Smooth muscle cell (in vitro differentiated cells): ENCODE measurements at regions not wholly inside any gene's neighbourhood (a gene's known extent, or its start where the extent isn't known, plus 50 kb on each side); places are given as distances from the start of the nearest gene placed in this dataset.

Experiments
- DNase-seq: peaks from one replicate; lab custom pipeline; 2025; ENCODE audit not compliant: unreplicated experiment; lab: John Stamatoyannopoulos, UW
- H2AFZ ChIP-seq: fragments of 200-600 bp; sonication (generic); 2 replicates; pipeline ENCODE4 v1.6.0; 2016; ENCODE audit warnings: antibody characterized with exemption, low read depth, mild to moderate bottlenecking
- H3F3A ChIP-seq: fragments of 200-600 bp; sonication (generic); 2 replicates; pipeline ENCODE4 v1.6.0; 2017; ENCODE audit warnings: antibody characterized with exemption, low read depth
- H3K27ac ChIP-seq: fragments of 200-600 bp; sonication (generic); 2 replicates; pipeline ENCODE4 v1.5.1; 2016; ENCODE audit warnings: low read depth, mild to moderate bottlenecking
- H3K27me3 ChIP-seq: fragments of 200-600 bp; sonication (generic); 2 replicates; pipeline ENCODE4 v1.6.1; 2016; ENCODE audit warnings: low read depth, mild to moderate bottlenecking
- H3K36me3 ChIP-seq: fragments of 200-600 bp; sonication (generic); 2 replicates; pipeline ENCODE4 v1.5.1; 2016; ENCODE audit warnings: low read depth
- H3K4me1 ChIP-seq: fragments of 200-600 bp; sonication (generic); 2 replicates; pipeline ENCODE4 v1.5.1; 2016; ENCODE audit warnings: low read depth
- H3K4me2 ChIP-seq: fragments of 200-600 bp; sonication (generic); 2 replicates; pipeline ENCODE4 v1.6.0; 2016; ENCODE audit warnings: mild to moderate bottlenecking
- H3K4me3 ChIP-seq: fragments of 200-600 bp; sonication (generic); 2 replicates; pipeline ENCODE4 v1.5.1; 2016; ENCODE audit warnings: mild to moderate bottlenecking
- H3K79me2 ChIP-seq: fragments of 200-600 bp; sonication (generic); 2 replicates; pipeline ENCODE4 v1.6.0; 2016; ENCODE audit warnings: low read depth, mild to moderate bottlenecking
- H3K9ac ChIP-seq: fragments of 200-600 bp; sonication (generic); 2 replicates; pipeline ENCODE4 v1.6.0; 2016; ENCODE audit warnings: low read depth
- H3K9me3 ChIP-seq: fragments of 200-600 bp; sonication (generic); replicated peaks from 2 replicates; pipeline ENCODE4 v1.5.1; 2016; ENCODE audit warnings: low read depth
- H4K20me1 ChIP-seq: fragments of 200-600 bp; sonication (generic); 2 replicates; pipeline ENCODE4 v1.6.0; 2016; ENCODE audit warnings: low read depth
- CTCF ChIP-seq: fragments of 200-600 bp; sonication (generic); IDR thresholded peaks from 2 replicates; pipeline ENCODE4 v1.5.1; 2017; ENCODE audit warnings: borderline replicate concordance, mild to moderate bottlenecking, antibody characterized with exemption; ENCODE audit not compliant: insufficient read depth, poor library complexity, severe bottlenecking
- WGBS: methylation state at CpG from one replicate; pipeline ENCODE4 v1.1.7; 2016; ENCODE audit warnings: low lambda C conversion rate; 5-methylcytosine and 5-hydroxymethylcytosine counted together

GRCh38 chr7:68429411-68430117 lies 1168.7 kb upstream of the AUTS2 start:
- H3K79me2 ChIP-seq = no peaks in the 10 kb centered on the region
- no peak for DNase-seq
- no peak for TF ChIP-seq CTCF

GRCh38 chr7:68432585-68432984 lies 1165.7 kb upstream of the AUTS2 start:
- H2AFZ ChIP-seq = no peak overlapping the region
- no peak for TF ChIP-seq CTCF
- 82% methylated on average over 4 of the region's 4 CpGs for WGBS
- H3K36me3 ChIP-seq = no peaks in the 10 kb centered on the region
- H3K9ac ChIP-seq = no peak overlapping the region
- peaks cover 9% of the 10 kb centered on the region for H3K27me3 ChIP-seq
- no peaks in the 10 kb centered on the region for H3K79me2 ChIP-seq
- no peaks in the 10 kb centered on the region for H3K9me3 ChIP-seq
- H3K4me2 ChIP-seq = no peak overlapping the region
- no peak for DNase-seq
- no peaks in the 10 kb centered on the region for H4K20me1 ChIP-seq
- H3K27ac ChIP-seq = no peak overlapping the region
- no peak overlapping the region for H3K4me3 ChIP-seq
- no peaks in the 10 kb centered on the region for H3K4me1 ChIP-seq
- no peaks in the 10 kb centered on the region for H3F3A ChIP-seq

More at GRCh38 chr7:68429411-68430117, 1168.7 kb upstream of the AUTS2 start:
- Histone ChIP-seq H3F3A (no peaks in the 10 kb centered on the region), H3K9me3 (no peaks in the 10 kb centered on the region), H4K20me1 (no peaks in the 10 kb centered on the region), H3K27ac (no peak overlapping the region), H3K4me1 (peaks cover 2% of the 10 kb centered on the region), H3K27me3 (peaks cover 17% of the 10 kb centered on the region), H3K9ac (no peak overlapping the region), H2AFZ (no peak overlapping the region), H3K4me3 (no peak overlapping the region), H3K36me3 (no peaks in the 10 kb centered on the region), H3K4me2 (no peak overlapping the region)
- 89% methylated on average over 8 of the region's 8 CpGs for WGBS

GRCh38 chr7:68433462-68434070 lies 1164.7 kb upstream of the AUTS2 start:
- Histone ChIP-seq H3K4me1 (no peaks in the 10 kb centered on the region), H3K36me3 (no peaks in the 10 kb centered on the region), H3K27me3 (peaks cover 7% of the 10 kb centered on the region), H3K4me3 (no peak overlapping the region), H3F3A (no peaks in the 10 kb centered on the region), H3K9me3 (no peaks in the 10 kb centered on the region), H3K79me2 (no peaks in the 10 kb centered on the region), H3K27ac (no peak overlapping the region), H2AFZ (no peak overlapping the region), H3K4me2 (no peak overlapping the region), H3K9ac (no peak overlapping the region), H4K20me1 (no peaks in the 10 kb centered on the region)
- no peak for TF ChIP-seq CTCF
- DNase-seq = no peak
- 89% methylated on average over 5 of the region's 5 CpGs for WGBS
